ENCODE measurements at regions not wholly inside any gene's neighbourhood (a gene's known extent, or its start where the extent isn't known, plus 50 kb on each side); places are given as distances from the start of the nearest gene placed in this dataset.

- DNase-seq, result peak in 1 of 2 experiments; percentile 20
Observed at GRCh38 chr1:172810480-172811175, 151.7 kb downstream of the FASLG start.

- DNase-seq, result no peak
Observed at GRCh38 chr1:172811694-172812093, 152.8 kb downstream of the FASLG start.

GRCh38 chr1:172812118-172812517 is 153.2 kb downstream of the FASLG start:
- no peak for DNase-seq

GRCh38 chr1:172813330-172813729 is 154.4 kb downstream of the FASLG start:
- no peak for DNase-seq

- DNase-seq, result no peak
Observed at GRCh38 chr1:172814428-172814827, 155.5 kb downstream of the FASLG start.

- DNase-seq, result no peak
Observed at GRCh38 chr1:172815740-172816139, 156.8 kb downstream of the FASLG start.

GRCh38 chr1:172818841-172819527 is 160.1 kb downstream of the FASLG start:
- DNase-seq, result no peak

GRCh38 chr1:172820475-172821158 is 161.7 kb downstream of the FASLG start:
- DNase-seq, result no peak

- DNase-seq, result no peak
Observed at GRCh38 chr1:172821609-172822274, 162.8 kb downstream of the FASLG start.

GRCh38 chr1:172822886-172823285 is 164.0 kb downstream of the FASLG start:
- DNase-seq, result no peak

- no peak for DNase-seq
Observed at GRCh38 chr1:172823534-172823933, 164.6 kb downstream of the FASLG start.

GRCh38 chr1:172824209-172824608 is 165.3 kb downstream of the FASLG start:
- peak; percentile 41 to 49 for DNase-seq

GRCh38 chr1:172826096-172826741 is 167.3 kb downstream of the FASLG start:
- DNase-seq, result peak; percentile 36 to 52

- peak in 1 of 2 experiments; percentile 3 for DNase-seq
Observed at GRCh38 chr1:172827301-172827700, 168.4 kb downstream of the FASLG start.

GRCh38 chr1:172827841-172828240 is 168.9 kb downstream of the FASLG start:
- no peak for DNase-seq

- no peak for DNase-seq
Observed at GRCh38 chr1:172832006-172832725, 173.3 kb downstream of the FASLG start.

GRCh38 chr1:172833954-172834353 is 175.1 kb downstream of the FASLG start:
- no peak for DNase-seq

- no peak for DNase-seq
Observed at GRCh38 chr1:172834609-172835008, 175.7 kb downstream of the FASLG start.

- no peak for DNase-seq
Observed at GRCh38 chr1:172835834-172836233, 176.9 kb downstream of the FASLG start.

- no peak for DNase-seq
Observed at GRCh38 chr1:172837816-172838679, 179.1 kb downstream of the FASLG start.

- no peak for DNase-seq
Observed at GRCh38 chr1:172838680-172839313, 179.9 kb downstream of the FASLG start.

Measured in AML-193 (cell line).